DOHH2 (cell line): ENCODE measurements at regions not wholly inside any gene's neighbourhood (a gene's known extent, or its start where the extent isn't known, plus 50 kb on each side); places are given as distances from the start of the nearest gene placed in this dataset.

ENCODE experiments used
- H3F3A ChIP-seq: fragments of 200-600 bp; sonication (generic), shearing (Covaris generic); 2 replicates; pipeline ENCODE4 v1.6.0; 2016; ENCODE audit warnings: antibody characterized with exemption, mild to moderate bottlenecking; ENCODE audit not compliant: control insufficient read depth, insufficient read depth
- H3K27ac ChIP-seq: fragments of 200-600 bp; sonication (generic); 2 replicates; pipeline ENCODE4 v1.5.1; 2014; ENCODE audit warnings: low read depth, mild to moderate bottlenecking, low read length, moderate library complexity
- H3K27me3 ChIP-seq: fragments of 200-600 bp; sonication (generic); 2 replicates; pipeline ENCODE4 v1.6.1; 2014; ENCODE audit warnings: mild to moderate bottlenecking, low read length, mixed read lengths; ENCODE audit not compliant: control insufficient read depth
- H3K36me3 ChIP-seq: fragments of 200-600 bp; sonication (generic); 2 replicates; pipeline ENCODE4 v1.6.1; 2014; ENCODE audit warnings: mild to moderate bottlenecking, low read length, moderate library complexity, mixed read lengths; ENCODE audit not compliant: control insufficient read depth
- H3K4me1 ChIP-seq: fragments of 200-600 bp; sonication (generic); 2 replicates; pipeline ENCODE4 v1.6.1; 2014; ENCODE audit warnings: mild to moderate bottlenecking, low read length, mixed read lengths; ENCODE audit not compliant: control insufficient read depth
- H3K4me2 ChIP-seq: fragments of 200-600 bp; sonication (generic); 2 replicates; pipeline ENCODE4 v1.6.0; 2014; ENCODE audit warnings: mild to moderate bottlenecking, low read length, moderate library complexity
- H3K4me3 ChIP-seq: fragments of 200-600 bp; sonication (generic); 2 replicates; pipeline ENCODE4 v1.5.1; 2014; ENCODE audit warnings: mild to moderate bottlenecking, low read length, mixed read lengths
- H3K79me2 ChIP-seq: fragments of 200-600 bp; sonication (generic); 2 replicates; pipeline ENCODE4 v1.6.1; 2014; ENCODE audit warnings: mild to moderate bottlenecking, low read length, mixed read lengths; ENCODE audit not compliant: control insufficient read depth
- H3K9me2 ChIP-seq: fragments of 200-600 bp; sonication (generic); replicated peaks from 2 replicates; pipeline ENCODE4 v1.6.1; 2014; ENCODE audit warnings: mild to moderate bottlenecking, low read length, mixed read lengths; ENCODE audit not compliant: control insufficient read depth
- H3K9me3 ChIP-seq: fragments of 200-600 bp; sonication (generic); 2 replicates; pipeline ENCODE4 v1.6.1; 2014; ENCODE audit warnings: antibody characterized with exemption, low read length, mixed read lengths; ENCODE audit not compliant: control insufficient read depth, insufficient read depth
- H4K20me1 ChIP-seq: fragments of 200-600 bp; sonication (generic); 2 replicates; pipeline ENCODE4 v1.6.0; 2014; ENCODE audit warnings: low read depth, mild to moderate bottlenecking, antibody characterized with exemption, low read length, moderate library complexity; ENCODE audit not compliant: control insufficient read depth, insufficient read depth
- CTCF ChIP-seq: fragments of 200-600 bp; sonication (generic); IDR thresholded peaks from one replicate; pipeline ENCODE4 v1.5.1; 2014; ENCODE audit warnings: antibody characterized with exemption, mild to moderate bottlenecking, low read depth, low read length; ENCODE audit not compliant: poor library complexity, severe bottlenecking
- EZH2phosphoT487 ChIP-seq: fragments of 200-600 bp; sonication (generic); IDR thresholded peaks from 2 replicates; pipeline ENCODE4 v1.6.1; 2017; ENCODE audit warnings: borderline replicate concordance, mild to moderate bottlenecking, antibody characterized with exemption, low read length, moderate library complexity, mixed read lengths

- Histone ChIP-seq H3K27ac (no peak overlapping the region), H3K27me3 (no peaks in the 10 kb centered on the region), H3K4me1 (no peaks in the 10 kb centered on the region), H3K4me3 (no peak overlapping the region), H3K79me2 (no peaks in the 10 kb centered on the region), H3K9me3 (no peaks in the 10 kb centered on the region), H3K4me2 (no peak overlapping the region), H3K36me3 (no peaks in the 10 kb centered on the region), H3K9me2 (no peaks in the 10 kb centered on the region), H4K20me1 (no peaks in the 10 kb centered on the region), H3F3A (no peaks in the 10 kb centered on the region)
- no peak for TF ChIP-seq EZH2phosphoT487
- TF ChIP-seq CTCF, result no peak
These were observed 156.0 kb upstream of the PTBP2 start for GRCh38 chr1:96565546-96565945.

- no peaks in the 10 kb centered on the region for H3K79me2 ChIP-seq
- H4K20me1 ChIP-seq, result no peaks in the 10 kb centered on the region
- H3K4me3 ChIP-seq, result no peak overlapping the region
- TF ChIP-seq EZH2phosphoT487 (no peak), CTCF (no peak)
- no peaks in the 10 kb centered on the region for H3K36me3 ChIP-seq
- H3K27ac ChIP-seq, result no peak overlapping the region
- no peaks in the 10 kb centered on the region for H3K27me3 ChIP-seq
- H3K4me2 ChIP-seq, result no peak overlapping the region
- no peaks in the 10 kb centered on the region for H3F3A ChIP-seq
- H3K9me2 ChIP-seq, result no peaks in the 10 kb centered on the region
- no peaks in the 10 kb centered on the region for H3K4me1 ChIP-seq
- H3K9me3 ChIP-seq, result no peaks in the 10 kb centered on the region
These were observed 152.9 kb upstream of the PTBP2 start for GRCh38 chr1:96568639-96569038.

GRCh38 chr1:96569288-96569687 is 152.3 kb upstream of the PTBP2 start:
- no peaks in the 10 kb centered on the region for H3F3A ChIP-seq
- no peaks in the 10 kb centered on the region for H3K27me3 ChIP-seq
- H3K79me2 ChIP-seq, result no peaks in the 10 kb centered on the region
- no peak for TF ChIP-seq CTCF
- TF ChIP-seq EZH2phosphoT487, result no peak
- no peak overlapping the region for H3K4me3 ChIP-seq
- no peaks in the 10 kb centered on the region for H3K4me1 ChIP-seq
- no peaks in the 10 kb centered on the region for H3K9me3 ChIP-seq
- no peaks in the 10 kb centered on the region for H3K9me2 ChIP-seq
- H4K20me1 ChIP-seq, result no peaks in the 10 kb centered on the region
- H3K27ac ChIP-seq, result no peak overlapping the region
- H3K4me2 ChIP-seq, result no peak overlapping the region
- no peaks in the 10 kb centered on the region for H3K36me3 ChIP-seq

GRCh38 chr1:96579636-96580035 is 141.9 kb upstream of the PTBP2 start:
- Histone ChIP-seq H4K20me1 (no peaks in the 10 kb centered on the region), H3K4me3 (no peak overlapping the region), H3K36me3 (no peaks in the 10 kb centered on the region), H3K27me3 (no peaks in the 10 kb centered on the region), H3K27ac (no peak overlapping the region), H3K4me1 (no peaks in the 10 kb centered on the region), H3F3A (no peaks in the 10 kb centered on the region), H3K9me2 (no peaks in the 10 kb centered on the region), H3K4me2 (no peak overlapping the region), H3K79me2 (no peaks in the 10 kb centered on the region), H3K9me3 (no peaks in the 10 kb centered on the region)
- no peak for TF ChIP-seq CTCF
